GM18505 (cell line): ENCODE measurements at regions not wholly inside any gene's neighbourhood (a gene's known extent, or its start where the extent isn't known, plus 50 kb on each side); places are given as distances from the start of the nearest gene placed in this dataset.

Experiments used
- ATAC-seq: cut with Tn5 transposase; IDR thresholded peaks from one replicate; pipeline ENCODE4 v1.9.1; 2021; ENCODE audit not compliant: unreplicated experiment
- POLR2A ChIP-seq: IDR thresholded peaks from 4 replicates; pipeline ENCODE4 v1.6.1; 2011; ENCODE audit warnings: borderline replicate concordance; ENCODE audit not compliant: insufficient read depth, insufficient read length; ENCODE audit errors: extremely low read depth

- TF ChIP-seq POLR2A, result no peak
- no peak for ATAC-seq
Observed at GRCh38 chr3:72058493-72059081, 273.6 kb upstream of the PROK2 start.

GRCh38 chr3:72055436-72055835 lies 270.5 kb upstream of the PROK2 start:
- ATAC-seq, result no peak
- TF ChIP-seq POLR2A, result no peak

GRCh38 chr3:72054976-72055375 lies 270.0 kb upstream of the PROK2 start:
- TF ChIP-seq POLR2A, result no peak
- no peak for ATAC-seq

GRCh38 chr3:72052841-72053409 lies 268.0 kb upstream of the PROK2 start:
- TF ChIP-seq POLR2A, result no peak
- no peak for ATAC-seq

- no peak for TF ChIP-seq POLR2A
- no peak for ATAC-seq
Observed at GRCh38 chr3:72050771-72051170, 265.8 kb upstream of the PROK2 start.

- no peak for ATAC-seq
- no peak for TF ChIP-seq POLR2A
Observed at GRCh38 chr3:72050048-72050632, 265.2 kb upstream of the PROK2 start.

GRCh38 chr3:72049300-72049699 lies 264.4 kb upstream of the PROK2 start:
- no peak for TF ChIP-seq POLR2A
- ATAC-seq, result no peak

- ATAC-seq, result no peak
- no peak for TF ChIP-seq POLR2A
Observed at GRCh38 chr3:72048873-72049272, 263.9 kb upstream of the PROK2 start.

GRCh38 chr3:72047221-72047871 lies 262.4 kb upstream of the PROK2 start:
- no peak for ATAC-seq
- no peak for TF ChIP-seq POLR2A

- no peak for TF ChIP-seq POLR2A
- no peak for ATAC-seq
Observed at GRCh38 chr3:72044231-72044855, 259.4 kb upstream of the PROK2 start.

GRCh38 chr3:72043204-72044133 lies 258.5 kb upstream of the PROK2 start:
- no peak for TF ChIP-seq POLR2A
- ATAC-seq, result no peak

- TF ChIP-seq POLR2A, result no peak
- no peak for ATAC-seq
Observed at GRCh38 chr3:72042397-72043203, 257.7 kb upstream of the PROK2 start.
